Endothelial cell of umbilical vein (primary cell): ENCODE measurements at regions not wholly inside any gene's neighbourhood (a gene's known extent, or its start where the extent isn't known, plus 50 kb on each side); places are given as distances from the start of the nearest gene placed in this dataset.

Source experiments
- BruUV-seq: library from RNA; stranded (reverse); fragments of 400-500 nt; replicated peaks from 2 replicates; lab custom pipeline; 2021; lab: Mats Ljungman, UMichigan
- CTCF ChIA-PET: fragments of 300-600, 350-600 bp; sonication (Branson Sonifier 250); formaldehyde crosslinking; loops from one replicate; lab custom pipeline; 2021; ENCODE audit warnings: antibody characterized with exemption, inconsistent platforms; lab: Charles Lee
- POLR2A ChIA-PET: fragments of 300-600, 350-600 bp; sonication (Branson Sonifier 250); formaldehyde crosslinking; loops from one replicate; lab custom pipeline; 2021; ENCODE audit warnings: antibody characterized with exemption, inconsistent platforms; lab: Charles Lee
- DNase-seq: peaks from one replicate; pipeline ENCODE4 v3.0.0-alpha.2; 2011; ENCODE audit warnings: low read depth, low spot score
- FAIRE-seq: peaks from 2 replicates; lab custom pipeline; 2011; peaks lifted over from hg19 to GRCh38; lab: Jason Lieb, UNC
- H2AFZ ChIP-seq: 2 replicates; pipeline ENCODE4 v1.6.0; 2012; ENCODE audit warnings: low read depth, low read length, control low read depth, inconsistent platforms
- H3K27ac ChIP-seq: 2 replicates; pipeline ENCODE4 v1.5.1; 2011; ENCODE audit warnings: low read depth, mild to moderate bottlenecking, control low read depth, low read length, moderate library complexity; ENCODE audit not compliant: insufficient read depth
- H3K27me3 ChIP-seq, 2 experiments: 2 replicates each; pipeline versions ENCODE4 v1.6.0 to v1.6.1; 2011; ENCODE audit warnings: low read length in 2 of 2, mixed read lengths in 1 of 2; ENCODE audit not compliant: control insufficient read depth in 2 of 2, insufficient read depth in 2 of 2
- H3K36me3 ChIP-seq, 2 experiments: 2 replicates in 1 of 2; 3 replicates in 1 of 2; pipeline ENCODE4 v1.5.1; 2011; ENCODE audit warnings: low read length in 2 of 2, mild to moderate bottlenecking in 1 of 2, moderate library complexity in 1 of 2; ENCODE audit not compliant: control insufficient read depth in 2 of 2, insufficient read depth in 2 of 2; ENCODE audit errors: extremely low read depth in 1 of 2
- H3K4me1 ChIP-seq: 3 replicates; pipeline ENCODE4 v1.5.1; 2011; ENCODE audit warnings: mild to moderate bottlenecking, low read length; ENCODE audit not compliant: control insufficient read depth, insufficient read depth; ENCODE audit errors: extremely low read depth
- H3K4me2 ChIP-seq: 2 replicates; pipeline ENCODE4 v1.6.1; 2011; ENCODE audit warnings: low read length, control low read depth, mixed read lengths; ENCODE audit not compliant: insufficient read depth
- H3K4me3 ChIP-seq, 3 experiments: fragments of 200-600 bp in 1 of 3; sonication (generic), shearing (Covaris generic) in 1 of 3; replicated peaks in 1 of 3; 2 replicates each; pipeline ENCODE4 v1.5.1; 2011 to 2016; ENCODE audit warnings: control low read depth in 3 of 3, low read length in 3 of 3, mild to moderate bottlenecking in 2 of 3, inconsistent platforms in 1 of 3, low read depth in 1 of 3, moderate library complexity in 1 of 3; ENCODE audit not compliant: insufficient read depth in 1 of 3
- H3K79me2 ChIP-seq: 2 replicates; pipeline ENCODE4 v1.6.0; 2012; ENCODE audit warnings: low read length, inconsistent platforms; ENCODE audit not compliant: control insufficient read depth, insufficient read depth
- H3K9ac ChIP-seq: replicated peaks from 2 replicates; pipeline ENCODE3; 2011; ENCODE audit warnings: low read length, control low read depth; ENCODE audit not compliant: insufficient read depth; ENCODE audit errors: extremely low read depth
- H3K9me1 ChIP-seq: replicated peaks from 3 replicates; pipeline ENCODE4 v1.6.0; 2011; ENCODE audit warnings: mild to moderate bottlenecking, low read length; ENCODE audit not compliant: control insufficient read depth, insufficient read depth; ENCODE audit errors: extremely low read depth
- H3K9me3 ChIP-seq: replicated peaks from 2 replicates; pipeline ENCODE4 v1.5.1; 2012; ENCODE audit warnings: low read length, inconsistent platforms; ENCODE audit not compliant: control insufficient read depth, insufficient read depth
- H4K20me1 ChIP-seq: replicated peaks from 2 replicates; pipeline ENCODE3; 2011; ENCODE audit warnings: mild to moderate bottlenecking, low read length; ENCODE audit not compliant: control insufficient read depth, insufficient read depth; ENCODE audit errors: extremely low read depth
- EZH2 ChIP-seq: IDR thresholded peaks from 2 replicates; pipeline ENCODE4 v1.6.1; 2012; ENCODE audit warnings: borderline replicate concordance, low read depth, mild to moderate bottlenecking, moderate library complexity, low read length, inconsistent platforms; ENCODE audit not compliant: severe bottlenecking
- FOS ChIP-seq: IDR thresholded peaks from 2 replicates; pipeline ENCODE4 v1.6.1; 2011; ENCODE audit warnings: mild to moderate bottlenecking, low read length, moderate library complexity, borderline replicate concordance; ENCODE audit not compliant: insufficient read depth
- GATA2 ChIP-seq: IDR thresholded peaks from 2 replicates; pipeline ENCODE4 v1.7.0; 2011; ENCODE audit warnings: low read depth, mild to moderate bottlenecking, moderate library complexity, mixed read lengths, low read length; ENCODE audit not compliant: insufficient read length, insufficient read depth
- JUN ChIP-seq: IDR thresholded peaks from 2 replicates; pipeline ENCODE4 v1.6.1; 2011; ENCODE audit warnings: borderline replicate concordance, low read depth; ENCODE audit not compliant: insufficient read length, insufficient read depth
- MYC ChIP-seq: IDR thresholded peaks from one replicate; pipeline ENCODE4 v1.6.1; 2011; ENCODE audit warnings: mild to moderate bottlenecking, low read depth, low read length
- POLR2A ChIP-seq: IDR thresholded peaks from 2 replicates; pipeline ENCODE4 v1.6.1; 2012; ENCODE audit warnings: low read depth, mild to moderate bottlenecking, control low read depth, low read length
- POLR2AphosphoS5 ChIP-seq: IDR thresholded peaks from 2 replicates; pipeline ENCODE4 v1.6.1; 2012; ENCODE audit warnings: low read depth, mild to moderate bottlenecking, control low read depth, low read length, moderate library complexity; ENCODE audit not compliant: insufficient read depth
- dilution Hi-C: fragments of 300-500 bp; cut with MboI; formaldehyde crosslinking; loops from one replicate; pipeline ENCODE4 v1.15.0; 2019; ENCODE audit warnings: low sequenced_read_pairs; ENCODE audit not compliant: extremely low pct_ligation_motif_present
- intact Hi-C: fragments of 100-400 bp; cut with micrococcal nuclease; formaldehyde crosslinking; loops from one replicate; pipeline ENCODE4 v1.10.0; 2022
- TF ChIP-seq, protein P1 (sequence below), 2 donors: IDR thresholded peaks; 1 replicate in 1 of 2; 2 replicates in 1 of 2; pipeline ENCODE4 v1.5.1; 2011; ENCODE audit warnings: low read length in 2 of 2, mild to moderate bottlenecking in 2 of 2, moderate library complexity in 2 of 2, control low read depth in 1 of 2, inconsistent platforms in 1 of 2, low read depth in 1 of 2; ENCODE audit not compliant: insufficient read depth in 1 of 2; ENCODE audit errors: extremely low read depth in 1 of 2
- TF ChIP-seq, protein P2 (sequence below): IDR thresholded peaks from 2 replicates; pipeline ENCODE4 v1.6.1; 2011; ENCODE audit not compliant: insufficient read depth, insufficient read length

DNA sequence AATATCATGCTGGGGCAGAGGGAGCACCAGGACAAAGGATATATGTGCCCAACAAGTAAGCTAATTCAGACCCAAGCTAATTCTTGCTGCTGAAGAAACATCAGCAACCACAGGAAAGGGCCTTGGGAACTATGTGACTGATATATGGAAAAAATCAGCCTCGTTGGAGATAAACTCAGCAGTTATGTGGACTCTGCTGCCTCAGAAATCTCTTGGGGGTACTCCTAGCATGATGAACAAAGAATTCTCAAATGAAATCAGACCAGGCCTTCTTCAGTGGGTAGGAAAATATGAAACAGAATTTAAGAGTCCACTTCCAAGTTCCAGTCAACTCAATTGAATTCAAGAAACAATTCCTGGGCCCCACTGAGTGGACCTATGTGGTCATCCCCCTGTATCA lies 367.9 kb downstream of the TNS1 start:
- Histone ChIP-seq H3K4me1 (no peaks in the 10 kb centered on the region), H4K20me1 (no peaks in the 10 kb centered on the region), H3K9me1 (no peaks in the 10 kb centered on the region), H3K27ac (no peak overlapping the region), H2AFZ (no peak overlapping the region), H3K9me3 (no peaks in the 10 kb centered on the region), H3K4me2 (no peak overlapping the region), H3K4me3 (no peak overlapping the region), H3K36me3 (no peaks in the 10 kb centered on the region), H3K79me2 (no peaks in the 10 kb centered on the region), H3K9ac (no peak overlapping the region), H3K27me3 (no peaks in the 10 kb centered on the region)
- FAIRE-seq (no peak), DNase-seq (no peak)
- no peak for TF ChIP-seq MYC
- TF ChIP-seq GATA2 = no peak
- TF ChIP-seq JUN = no peak
- TF ChIP-seq EZH2 = no peak
- no peak for TF ChIP-seq POLR2A
- TF ChIP-seq, protein P1, sequence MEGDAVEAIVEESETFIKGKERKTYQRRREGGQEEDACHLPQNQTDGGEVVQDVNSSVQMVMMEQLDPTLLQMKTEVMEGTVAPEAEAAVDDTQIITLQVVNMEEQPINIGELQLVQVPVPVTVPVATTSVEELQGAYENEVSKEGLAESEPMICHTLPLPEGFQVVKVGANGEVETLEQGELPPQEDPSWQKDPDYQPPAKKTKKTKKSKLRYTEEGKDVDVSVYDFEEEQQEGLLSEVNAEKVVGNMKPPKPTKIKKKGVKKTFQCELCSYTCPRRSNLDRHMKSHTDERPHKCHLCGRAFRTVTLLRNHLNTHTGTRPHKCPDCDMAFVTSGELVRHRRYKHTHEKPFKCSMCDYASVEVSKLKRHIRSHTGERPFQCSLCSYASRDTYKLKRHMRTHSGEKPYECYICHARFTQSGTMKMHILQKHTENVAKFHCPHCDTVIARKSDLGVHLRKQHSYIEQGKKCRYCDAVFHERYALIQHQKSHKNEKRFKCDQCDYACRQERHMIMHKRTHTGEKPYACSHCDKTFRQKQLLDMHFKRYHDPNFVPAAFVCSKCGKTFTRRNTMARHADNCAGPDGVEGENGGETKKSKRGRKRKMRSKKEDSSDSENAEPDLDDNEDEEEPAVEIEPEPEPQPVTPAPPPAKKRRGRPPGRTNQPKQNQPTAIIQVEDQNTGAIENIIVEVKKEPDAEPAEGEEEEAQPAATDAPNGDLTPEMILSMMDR (IDR thresholded peaks at IDR 0.05; ENCODE audit: extremely low read depth in 1 of 2, insufficient read depth in 1 of 2, low read depth in 1 of 2, low read length in 2 of 2) = no peak
- no peak for TF ChIP-seq FOS
- TF ChIP-seq, protein P2, sequence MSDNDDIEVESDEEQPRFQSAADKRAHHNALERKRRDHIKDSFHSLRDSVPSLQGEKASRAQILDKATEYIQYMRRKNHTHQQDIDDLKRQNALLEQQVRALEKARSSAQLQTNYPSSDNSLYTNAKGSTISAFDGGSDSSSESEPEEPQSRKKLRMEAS = no peak
- no peak for TF ChIP-seq POLR2AphosphoS5
- CTCF ChIA-PET = interaction anchor here (1.0 to 1.9 kb wide), 3 partner anchors 16 to 19 kb away, joined by 3 to 9 read pairs (median 5); no protein-coding TSS in a partner anchor
- BruUV-seq = no TSS peak
- POLR2A ChIA-PET = no interaction called here
- dilution Hi-C loops = no loop called here
- intact Hi-C loops = no loop called here
